ENCODE measurements at regions not wholly inside any gene's neighbourhood (a gene's known extent, or its start where the extent isn't known, plus 50 kb on each side); places are given as distances from the start of the nearest gene placed in this dataset.

DNA sequence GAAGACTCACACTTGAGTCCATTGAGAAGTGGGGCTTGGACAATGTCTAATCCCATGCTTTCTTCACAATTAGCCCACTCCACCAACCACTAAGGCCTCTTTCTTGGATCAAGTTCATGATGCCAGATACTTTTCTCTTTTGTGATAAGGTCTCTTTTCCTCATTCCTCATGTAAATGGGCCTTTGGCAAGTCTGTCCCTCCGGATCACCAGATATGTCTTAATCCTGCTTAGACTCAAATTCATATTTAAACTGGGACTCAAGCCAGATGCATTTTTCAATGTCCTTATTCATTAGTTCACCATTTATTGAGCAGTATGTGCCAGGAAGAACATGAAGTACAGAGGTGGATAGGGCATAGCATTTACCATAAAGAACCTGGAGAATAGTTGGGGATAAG is 671.1 kb downstream of the TBL1XR1 start:
- ATAC-seq (no peak), DNase-seq (ENCODE audit: low spot score in 2 of 2) (no peak)
- no peak overlapping the region for H3K27ac Mint-ChIP-seq
- peaks cover 16 to 18% of the 10 kb centered on the region in 2 donors for H3K9me3 Mint-ChIP-seq
- H3K36me3 Mint-ChIP-seq, result peaks cover 0 to 9% of the 10 kb centered on the region in 2 donors

- peaks cover 0 to 4% of the 10 kb centered on the region in 2 donors for H3K36me3 Mint-ChIP-seq
- ATAC-seq, result no peak
Measured at GRCh38 chr3:176523114-176523513, 674.2 kb downstream of the TBL1XR1 start.

DNA sequence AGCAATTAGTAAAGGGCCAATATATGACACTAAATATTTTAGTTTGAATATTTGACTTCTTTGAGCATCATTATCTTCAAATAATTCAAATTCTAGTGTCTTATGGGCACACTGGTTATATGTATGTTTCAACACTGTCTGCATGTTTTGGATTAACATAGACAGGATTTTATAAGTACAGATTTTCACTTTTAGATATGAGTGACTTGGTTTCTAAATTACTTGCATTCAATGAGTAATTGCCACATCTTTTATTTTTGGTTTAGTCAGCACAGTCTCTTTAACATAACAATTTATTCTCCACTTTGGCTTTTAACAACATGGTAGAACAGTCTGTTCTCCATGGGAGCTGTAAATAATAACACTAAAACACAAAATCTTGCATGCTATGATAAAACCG is 674.8 kb downstream of the TBL1XR1 start:
- DNase-seq (ENCODE audit: low spot score in 2 of 2), result no peak
- peaks cover 11 to 12% of the 10 kb centered on the region in 2 donors for H3K9me3 Mint-ChIP-seq
- no peaks in the 10 kb centered on the region for H3K36me3 Mint-ChIP-seq
- ATAC-seq, result peak in 1 of 2 donors; percentile 88
- no peak overlapping the region for H3K27ac Mint-ChIP-seq

More at GRCh38 chr3:176523114-176523513, 674.2 kb downstream of the TBL1XR1 start:
- Mint-ChIP-seq H3K9me3 (peaks cover 13 to 15% of the 10 kb centered on the region in 2 donors), H3K27ac (no peak overlapping the region)
- no peak for DNase-seq (ENCODE audit: low spot score in 2 of 2)

DNA sequence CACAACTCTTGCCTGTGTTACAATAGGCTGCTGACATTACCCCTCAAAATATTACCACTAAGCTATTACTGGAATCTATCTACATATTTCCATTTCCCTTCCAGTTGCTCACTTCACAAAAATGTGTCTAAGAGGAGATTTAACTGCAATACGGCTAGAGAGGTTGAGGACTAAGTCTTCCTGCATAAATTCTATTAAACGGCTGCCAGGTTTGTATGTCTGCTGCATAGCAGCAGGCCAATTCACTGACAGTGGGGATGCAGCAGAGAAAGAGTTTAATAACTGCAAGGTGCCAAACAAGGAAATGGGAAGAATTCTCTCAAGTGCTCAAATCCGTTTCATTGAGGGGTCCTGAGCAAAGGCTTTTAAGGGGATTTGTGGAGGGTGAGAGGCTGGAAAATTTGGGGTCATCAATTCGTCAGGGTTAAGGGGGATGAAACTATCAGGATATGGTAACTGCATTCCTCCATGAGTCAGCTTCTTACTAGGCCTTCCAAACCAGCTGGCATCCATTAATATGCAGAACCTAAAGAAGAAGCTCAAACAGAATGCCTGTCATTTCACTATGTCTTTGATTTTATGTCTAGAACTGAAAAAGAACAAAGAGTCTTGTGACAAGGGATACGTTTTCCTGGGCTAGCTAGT is 675.6 kb downstream of the TBL1XR1 start:
- DNase-seq (ENCODE audit: low spot score in 2 of 2), result no peak
- ATAC-seq, result no peak
- Mint-ChIP-seq H3K36me3 (no peaks in the 10 kb centered on the region), H3K27ac (no peak overlapping the region), H3K9me3 (peaks cover 11 to 12% of the 10 kb centered on the region in 2 donors)

GRCh38 chr3:176514297-176514696 is 683.0 kb downstream of the TBL1XR1 start:
- Mint-ChIP-seq H3K36me3 (peaks cover 26 to 31% of the 10 kb centered on the region in 2 donors), H3K27ac (no peak overlapping the region), H3K9me3 (peaks cover 25 to 34% of the 10 kb centered on the region in 2 donors)
- DNase-seq (ENCODE audit: low spot score in 2 of 2) (peak in 1 of 2 donors; percentile 29), ATAC-seq (no peak)

DNA sequence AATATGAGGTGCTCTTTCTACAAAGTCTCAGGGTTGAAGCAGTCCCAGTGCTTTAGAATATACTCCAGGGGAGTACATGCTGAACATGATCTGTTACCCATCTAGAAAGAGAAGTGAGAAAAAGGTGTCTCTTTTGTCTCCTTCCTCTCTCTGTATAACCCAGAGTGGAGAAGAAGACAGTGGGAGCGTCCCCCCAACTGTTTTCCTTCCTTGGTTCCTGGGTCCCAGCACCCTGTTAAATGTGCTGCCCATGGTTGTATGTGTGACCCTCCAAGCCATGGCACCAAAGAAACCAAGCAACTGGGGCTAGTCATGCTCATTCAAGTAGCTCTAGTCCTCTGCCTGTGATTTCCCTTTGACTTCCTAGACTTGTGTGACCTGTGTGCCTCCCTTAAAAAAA is 683.7 kb downstream of the TBL1XR1 start:
- Mint-ChIP-seq H3K36me3 (peaks cover 26 to 31% of the 10 kb centered on the region in 2 donors), H3K9me3 (peaks cover 28 to 34% of the 10 kb centered on the region in 2 donors), H3K27ac (no peak overlapping the region)
- DNase-seq (ENCODE audit: low spot score in 2 of 2) (peak in 1 of 2 donors; percentile 21), ATAC-seq (no peak)

DNA sequence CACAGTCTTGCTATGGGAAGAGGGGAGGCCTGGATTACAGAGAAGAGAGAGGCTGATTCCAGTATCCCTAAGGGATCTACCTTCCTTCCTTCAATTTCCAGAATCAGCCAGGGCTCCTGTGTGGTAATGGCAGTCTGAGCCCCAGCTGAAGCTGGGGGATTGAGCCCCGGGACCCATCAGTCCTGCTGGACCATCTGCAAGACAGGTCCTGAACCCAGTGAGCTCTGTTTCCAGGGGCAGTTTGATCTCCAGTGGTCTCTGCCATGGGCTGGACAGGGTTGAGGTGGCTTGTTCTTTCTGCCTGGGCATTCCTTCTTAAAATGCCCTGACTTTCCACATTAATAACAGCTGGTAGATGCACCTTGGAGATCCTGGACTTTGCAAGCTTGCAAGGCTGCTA is 685.2 kb downstream of the TBL1XR1 start:
- no peak overlapping the region for H3K27ac Mint-ChIP-seq
- no peak for ATAC-seq
- H3K9me3 Mint-ChIP-seq, result peaks cover 30 to 35% of the 10 kb centered on the region in 2 donors

DNA sequence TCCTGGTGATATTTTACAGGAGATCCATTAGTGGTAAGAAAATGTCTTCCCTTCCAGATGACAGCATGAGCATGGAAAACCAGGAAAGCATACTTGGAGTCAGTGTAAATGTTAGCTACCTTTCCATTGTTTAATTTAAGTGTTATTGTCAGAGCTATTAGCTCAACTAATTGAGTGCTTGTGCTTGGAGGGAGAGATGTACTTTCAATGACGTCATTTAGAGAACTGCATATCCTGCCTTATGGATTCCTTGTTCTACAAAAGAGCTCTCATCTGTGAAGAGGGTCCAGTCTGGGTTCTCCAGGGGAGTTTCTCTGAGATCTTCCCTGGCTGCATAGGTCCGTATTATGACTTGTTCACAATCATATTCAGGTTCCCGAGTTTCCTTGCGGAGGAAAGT is 687.2 kb downstream of the TBL1XR1 start:
- no peak overlapping the region for H3K27ac Mint-ChIP-seq
- peaks cover 24 to 40% of the 10 kb centered on the region in 2 donors for H3K9me3 Mint-ChIP-seq
- DNase-seq (ENCODE audit: low spot score in 2 of 2), result no peak
- H3K36me3 Mint-ChIP-seq, result peaks cover 26 to 30% of the 10 kb centered on the region in 2 donors
- no peak for ATAC-seq

More for the DNA sequence above, 685.2 kb downstream of the TBL1XR1 start:
- H3K36me3 Mint-ChIP-seq, result peaks cover 26 to 31% of the 10 kb centered on the region in 2 donors
- no peak for DNase-seq (ENCODE audit: low spot score in 2 of 2)

GRCh38 chr3:176505878-176506621 is 691.2 kb downstream of the TBL1XR1 start:
- H3K36me3 Mint-ChIP-seq, result no peaks in the 10 kb centered on the region
- ATAC-seq (no peak), DNase-seq (ENCODE audit: low spot score in 2 of 2) (no peak)
- H3K9me3 Mint-ChIP-seq, result peaks cover 6 to 15% of the 10 kb centered on the region in 2 donors
- no peak overlapping the region for H3K27ac Mint-ChIP-seq

DNA sequence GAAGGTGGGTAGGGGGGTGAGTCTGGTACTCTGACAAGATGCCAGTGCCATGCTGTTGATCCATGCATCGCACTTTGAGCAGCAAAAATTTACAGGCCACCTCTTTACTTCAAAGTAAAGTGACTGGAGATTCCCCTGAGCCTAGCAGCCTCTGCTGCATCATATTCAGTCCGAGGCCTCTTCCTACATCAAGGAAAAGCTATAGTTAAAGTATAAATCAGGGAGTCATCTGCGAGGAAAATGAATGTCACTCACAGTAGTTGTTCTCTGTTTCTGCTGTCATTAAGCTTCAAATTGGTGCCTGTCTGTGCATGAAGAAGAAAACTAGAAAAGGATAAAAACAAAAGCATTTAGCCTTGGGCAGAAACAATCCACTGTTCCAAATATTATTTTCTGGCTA is 706.2 kb downstream of the TBL1XR1 start:
- ATAC-seq (no peak), DNase-seq (ENCODE audit: low spot score in 2 of 2) (no peak)
- Mint-ChIP-seq H3K36me3 (no peaks in the 10 kb centered on the region), H3K27ac (no peak overlapping the region), H3K9me3 (peaks cover 3 to 4% of the 10 kb centered on the region in 2 donors)

- DNase-seq (ENCODE audit: low spot score in 2 of 2) (no peak), ATAC-seq (no peak)
- H3K36me3 Mint-ChIP-seq, result no peaks in the 10 kb centered on the region
- peaks cover 3 to 4% of the 10 kb centered on the region in 2 donors for H3K9me3 Mint-ChIP-seq
- no peak overlapping the region for H3K27ac Mint-ChIP-seq
Measured at GRCh38 chr3:176490357-176490756, 706.9 kb downstream of the TBL1XR1 start.

GRCh38 chr3:176479248-176479647 is 718.0 kb downstream of the TBL1XR1 start:
- ATAC-seq (no peak), DNase-seq (ENCODE audit: low spot score in 2 of 2) (no peak)
- H3K36me3 Mint-ChIP-seq, result no peaks in the 10 kb centered on the region
- no peak overlapping the region for H3K27ac Mint-ChIP-seq
- peaks cover 11 to 18% of the 10 kb centered on the region in 2 donors for H3K9me3 Mint-ChIP-seq

- ATAC-seq (no peak), DNase-seq (ENCODE audit: low spot score in 2 of 2) (no peak)
- H3K9me3 Mint-ChIP-seq, result peaks cover 0 to 17% of the 10 kb centered on the region in 2 donors
- H3K36me3 Mint-ChIP-seq, result no peaks in the 10 kb centered on the region
- H3K27ac Mint-ChIP-seq, result no peak overlapping the region
Measured at GRCh38 chr3:176469694-176470205, 727.5 kb downstream of the TBL1XR1 start.

DNA sequence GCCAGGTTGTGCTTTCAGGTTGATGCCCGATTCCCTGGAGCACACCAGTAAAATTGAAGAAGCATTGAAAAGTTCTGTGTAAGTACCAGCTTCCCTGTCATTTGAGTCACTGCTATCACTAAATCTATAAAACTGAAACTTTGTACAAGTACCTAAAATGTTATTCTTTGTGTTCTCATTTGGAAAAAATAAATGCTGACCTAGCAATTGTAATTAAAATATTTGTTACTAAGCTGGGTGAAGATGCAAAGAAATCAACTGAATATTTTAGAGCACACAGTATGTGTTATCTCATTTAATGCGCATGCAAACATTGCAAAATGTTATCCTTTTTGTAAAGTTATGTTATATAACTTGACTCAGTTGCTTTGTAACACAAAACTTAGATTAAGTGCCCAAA is 733.7 kb downstream of the TBL1XR1 start:
- no peak overlapping the region for H3K27ac Mint-ChIP-seq
- no peak for ATAC-seq
- H3K9me3 Mint-ChIP-seq, result peaks cover 0 to 12% of the 10 kb centered on the region in 2 donors

GRCh38 chr3:176447369-176447768 is 749.9 kb downstream of the TBL1XR1 start:
- ATAC-seq (no peak), DNase-seq (ENCODE audit: low spot score in 2 of 2) (no peak)
- Mint-ChIP-seq H3K9me3 (peaks cover 12 to 16% of the 10 kb centered on the region in 2 donors), H3K36me3 (peaks cover 0 to 5% of the 10 kb centered on the region in 2 donors), H3K27ac (no peak overlapping the region)

More for the DNA sequence above, 733.7 kb downstream of the TBL1XR1 start:
- H3K36me3 Mint-ChIP-seq, result no peaks in the 10 kb centered on the region
- DNase-seq (ENCODE audit: low spot score in 2 of 2), result no peak

GRCh38 chr3:176442326-176442725 is 755.0 kb downstream of the TBL1XR1 start:
- no peak for ATAC-seq
- Mint-ChIP-seq H3K9me3 (peaks cover 7 to 11% of the 10 kb centered on the region in 2 donors), H3K27ac (no peak overlapping the region), H3K36me3 (no peaks in the 10 kb centered on the region)
- no peak for DNase-seq (ENCODE audit: low spot score in 2 of 2)

DNA sequence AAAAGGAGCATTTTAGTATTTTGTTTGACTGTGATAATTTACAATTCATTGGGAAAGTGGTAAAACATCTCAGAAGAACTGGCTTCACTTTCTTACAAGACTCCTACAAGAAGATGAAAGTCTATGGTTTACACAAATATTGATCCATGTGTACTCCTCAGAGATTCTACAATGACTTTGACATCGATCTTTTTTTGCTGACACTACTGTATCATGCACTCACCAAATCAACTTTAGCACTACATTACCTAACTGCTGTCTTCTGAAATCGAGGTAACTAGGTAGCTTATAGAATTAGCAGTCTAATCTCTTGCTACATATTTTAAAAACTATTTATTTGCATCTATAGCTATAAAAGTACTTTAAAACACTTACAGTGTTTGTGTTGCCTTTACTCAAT is 757.6 kb downstream of the TBL1XR1 start:
- Mint-ChIP-seq H3K9me3 (peaks cover 7 to 11% of the 10 kb centered on the region in 2 donors), H3K27ac (no peak overlapping the region), H3K36me3 (no peaks in the 10 kb centered on the region)
- DNase-seq (ENCODE audit: low spot score in 2 of 2), result no peak
- no peak for ATAC-seq

All from activated naive CD4-positive, alpha-beta T cell treated with anti-CD3 and anti-CD28 coated beads, Interleukin-2, amount 50 U/mL, for 72 hours (primary cell).